Loucy (cell line): ENCODE measurements at regions not wholly inside any gene's neighbourhood (a gene's known extent, or its start where the extent isn't known, plus 50 kb on each side); places are given as distances from the start of the nearest gene placed in this dataset.

ENCODE experiments used
- H2AFZ ChIP-seq: fragments of 200-600 bp; sonication (generic); 2 replicates; pipeline ENCODE4 v1.6.0; 2016; ENCODE audit warnings: antibody characterized with exemption, mild to moderate bottlenecking, low read length, moderate library complexity
- H3F3A ChIP-seq: fragments of 200-600 bp; 2 replicates; pipeline ENCODE4 v1.6.0; 2016; ENCODE audit warnings: antibody characterized with exemption, low read depth, mild to moderate bottlenecking
- H3K27me3 ChIP-seq: fragments of 200-600 bp; sonication (generic); 2 replicates; pipeline ENCODE4 v1.6.1; 2014; ENCODE audit warnings: low read length, mild to moderate bottlenecking; ENCODE audit not compliant: insufficient read depth, poor library complexity, severe bottlenecking
- H3K36me3 ChIP-seq: fragments of 200-600 bp; sonication (generic); 2 replicates; pipeline ENCODE4 v1.6.1; 2016; ENCODE audit warnings: low read length; ENCODE audit not compliant: insufficient read depth
- H3K4me1 ChIP-seq: fragments of 200-600 bp; sonication (generic); 2 replicates; pipeline ENCODE4 v1.5.1; 2014; ENCODE audit warnings: low read length, mild to moderate bottlenecking; ENCODE audit not compliant: insufficient read depth, poor library complexity, severe bottlenecking
- H3K4me2 ChIP-seq: fragments of 200-600 bp; sonication (generic); 2 replicates; pipeline ENCODE4 v1.6.0; 2014; ENCODE audit warnings: antibody characterized with exemption, low read length, low read depth, mild to moderate bottlenecking; ENCODE audit not compliant: poor library complexity, severe bottlenecking
- H3K4me3 ChIP-seq: fragments of 200-600 bp; sonication (generic); 2 replicates; pipeline ENCODE4 v1.5.1; 2014; ENCODE audit warnings: low read length, mild to moderate bottlenecking, mixed read lengths; ENCODE audit not compliant: poor library complexity, severe bottlenecking
- H3K79me2 ChIP-seq: fragments of 200-600 bp; sonication (generic); 2 replicates; pipeline ENCODE4 v1.6.1; 2014; ENCODE audit warnings: low read length; ENCODE audit not compliant: insufficient read depth
- H3K9ac ChIP-seq: fragments of 200-600 bp; sonication (generic); 2 replicates; pipeline ENCODE4 v1.6.0; 2014; ENCODE audit warnings: mild to moderate bottlenecking, low read depth, low read length, moderate library complexity; ENCODE audit not compliant: poor library complexity, severe bottlenecking
- H3K9me2 ChIP-seq: fragments of 200-600 bp; sonication (generic); replicated peaks from 2 replicates; pipeline ENCODE4 v1.6.1; 2016; ENCODE audit warnings: low read depth, low read length, mixed read lengths
- H3K9me3 ChIP-seq: fragments of 200-600 bp; sonication (generic); 2 replicates; pipeline ENCODE4 v1.6.1; 2014; ENCODE audit warnings: mild to moderate bottlenecking, antibody characterized with exemption, low read length, low read depth; ENCODE audit not compliant: insufficient read depth
- H4K20me1 ChIP-seq: fragments of 200-600 bp; sonication (generic); 2 replicates; pipeline ENCODE4 v1.6.0; 2014; ENCODE audit warnings: antibody characterized with exemption, low read length, mild to moderate bottlenecking; ENCODE audit not compliant: insufficient read depth, poor library complexity, severe bottlenecking
- CTCF ChIP-seq: fragments of 200-600 bp; sonication (generic); conservative IDR thresholded peaks from 2 replicates; pipeline ENCODE4 v1.5.1; 2014; ENCODE audit warnings: mild to moderate bottlenecking, antibody characterized with exemption, low read length
- EZH2phosphoT487 ChIP-seq: fragments of 200-600 bp; IDR thresholded peaks from 2 replicates; pipeline ENCODE4 v1.6.1; 2018; ENCODE audit warnings: antibody characterized with exemption, mild to moderate bottlenecking, moderate library complexity, borderline replicate concordance

GRCh38 chr5:106595864-106596263 is 1074.9 kb downstream of the EFNA5 start:
- H3K79me2 ChIP-seq, result no peaks in the 10 kb centered on the region
- no peak overlapping the region for H3K9ac ChIP-seq
- H3K27me3 ChIP-seq, result no peaks in the 10 kb centered on the region
- no peaks in the 10 kb centered on the region for H3F3A ChIP-seq
- H3K4me1 ChIP-seq, result no peaks in the 10 kb centered on the region
- H3K4me2 ChIP-seq, result no peak overlapping the region
- no peak overlapping the region for H3K4me3 ChIP-seq
- H4K20me1 ChIP-seq, result no peaks in the 10 kb centered on the region
- H3K36me3 ChIP-seq, result no peaks in the 10 kb centered on the region
- H3K9me3 ChIP-seq, result no peaks in the 10 kb centered on the region
- no peaks in the 10 kb centered on the region for H3K9me2 ChIP-seq
- H2AFZ ChIP-seq, result no peak overlapping the region
- no peak for TF ChIP-seq CTCF
- TF ChIP-seq EZH2phosphoT487, result no peak

- Histone ChIP-seq H3K36me3 (no peaks in the 10 kb centered on the region), H3K27me3 (no peaks in the 10 kb centered on the region), H2AFZ (no peak overlapping the region), H3F3A (no peaks in the 10 kb centered on the region), H4K20me1 (no peaks in the 10 kb centered on the region), H3K79me2 (no peaks in the 10 kb centered on the region), H3K4me3 (no peak overlapping the region), H3K9me2 (no peaks in the 10 kb centered on the region), H3K4me1 (no peaks in the 10 kb centered on the region), H3K9me3 (no peaks in the 10 kb centered on the region), H3K4me2 (no peak overlapping the region), H3K9ac (no peak overlapping the region)
- TF ChIP-seq CTCF, result no peak
- TF ChIP-seq EZH2phosphoT487, result no peak
These were observed 1086.5 kb downstream of the EFNA5 start for GRCh38 chr5:106584268-106584667.

GRCh38 chr5:106578736-106579135 is 1092.0 kb downstream of the EFNA5 start:
- no peaks in the 10 kb centered on the region for H3K9me3 ChIP-seq
- no peak for TF ChIP-seq CTCF
- TF ChIP-seq EZH2phosphoT487, result no peak
- H4K20me1 ChIP-seq, result no peaks in the 10 kb centered on the region

More at GRCh38 chr5:106578736-106579135, 1092.0 kb downstream of the EFNA5 start:
- H2AFZ ChIP-seq, result no peak overlapping the region
- H3K27me3 ChIP-seq, result no peaks in the 10 kb centered on the region
- no peak overlapping the region for H3K9ac ChIP-seq
- H3K4me3 ChIP-seq, result no peak overlapping the region
- no peaks in the 10 kb centered on the region for H3K36me3 ChIP-seq
- no peaks in the 10 kb centered on the region for H3K9me2 ChIP-seq
- no peak overlapping the region for H3K4me2 ChIP-seq
- no peaks in the 10 kb centered on the region for H3K4me1 ChIP-seq
- no peaks in the 10 kb centered on the region for H3F3A ChIP-seq
- no peaks in the 10 kb centered on the region for H3K79me2 ChIP-seq
